K562 (cell line): ENCODE measurements at regions not wholly inside any gene's neighbourhood (a gene's known extent, or its start where the extent isn't known, plus 50 kb on each side); places are given as distances from the start of the nearest gene placed in this dataset.

Source experiments
- ATAC-seq: fragments of 200-7000 bp; cut with Tn5 transposase; 3 replicates; pipeline ENCODE4 v1.9.1; 2020; ENCODE audit warnings: moderate library complexity
- BruUV-seq: library from RNA; stranded (reverse); fragments of 400-500 nt; replicated peaks from 2 replicates; lab custom pipeline; 2021; lab: Mats Ljungman, UMichigan
- CTCF ChIA-PET: fragments of 300-600 bp; formaldehyde crosslinking; extraction: SDS; loops from one replicate; lab custom pipeline; 2021; ENCODE audit warnings: low intra/inter-chr PET ratio; lab: Yijun Ruan, JAX
- POLR2A ChIA-PET: fragments of 300-600, 350-650 bp; sonication (Branson Sonifier 250); formaldehyde crosslinking; extraction: SDS; loops from one replicate; lab custom pipeline; 2021; ENCODE audit warnings: antibody characterized with exemption, inconsistent platforms; lab: Yijun Ruan, JAX
- DNase-seq, 4 experiments: peaks; one replicate each; pipeline versions ENCODE4 v3.0.0 to v3.0.0-alpha.2; 2011 to 2018; ENCODE audit warnings: low spot score in 3 of 4, mixed read lengths in 3 of 4; ENCODE audit errors: extremely low read depth in 1 of 4
- FAIRE-seq: peaks from 2 replicates; lab custom pipeline; 2011; peaks lifted over from hg19 to GRCh38; lab: Jason Lieb, UNC
- H2AFZ ChIP-seq: 2 replicates; pipeline ENCODE4 v1.6.0; 2011; ENCODE audit warnings: low read depth, low read length, control low read depth, inconsistent platforms
- H3K27ac ChIP-seq: fragments of 200-600 bp; 3 replicates; pipeline ENCODE4 v1.8.0; 2011; ENCODE audit warnings: low read depth, mild to moderate bottlenecking, control low read depth, inconsistent platforms, low read length, moderate library complexity, mixed read lengths; ENCODE audit errors: extremely low read depth
- H3K27me3 ChIP-seq, 2 experiments: fragments of 300-600 bp in 1 of 2; 2 replicates in 1 of 2; 3 replicates in 1 of 2; pipeline versions ENCODE4 v1.6.0 to v1.8.0; 2011; ENCODE audit warnings: inconsistent platforms in 2 of 2, low read length in 2 of 2, mild to moderate bottlenecking in 1 of 2, mixed read lengths in 1 of 2, moderate library complexity in 1 of 2; ENCODE audit not compliant: control insufficient read depth in 2 of 2, insufficient read depth in 2 of 2
- H3K36me3 ChIP-seq: fragments of 300-600 bp; 3 replicates; pipeline ENCODE4 v1.8.0; 2011; ENCODE audit warnings: mild to moderate bottlenecking, low read length, inconsistent platforms; ENCODE audit not compliant: control insufficient read depth, insufficient read depth
- H3K4me1 ChIP-seq, 2 experiments: fragments of 200-600 bp in 1 of 2; replicated peaks in 1 of 2; 2 replicates in 1 of 2; 3 replicates in 1 of 2; pipeline versions ENCODE4 v1.5.1 to v1.8.0; 2011; ENCODE audit warnings: inconsistent platforms in 2 of 2, low read length in 2 of 2, mild to moderate bottlenecking in 1 of 2, mixed read lengths in 1 of 2, moderate library complexity in 1 of 2; ENCODE audit not compliant: control insufficient read depth in 2 of 2, insufficient read depth in 2 of 2
- H3K4me2 ChIP-seq: 2 replicates; pipeline ENCODE4 v1.6.1; 2011; ENCODE audit warnings: low read length, control low read depth, inconsistent platforms, mixed read lengths; ENCODE audit not compliant: insufficient read depth
- H3K4me3 ChIP-seq: fragments of 200-600 bp; sonication (generic), shearing (Covaris generic); 2 replicates; pipeline ENCODE4 v1.5.1; 2016; ENCODE audit warnings: control low read depth, inconsistent platforms
- H3K79me2 ChIP-seq: fragments of 200-600 bp; 3 replicates; pipeline ENCODE4 v1.8.0; 2011; ENCODE audit warnings: low read length, inconsistent platforms; ENCODE audit not compliant: control insufficient read depth, insufficient read depth
- H3K9ac ChIP-seq, 2 experiments: 2 replicates each; pipeline versions ENCODE4 v1.6.0 to v1.6.1; 2011; ENCODE audit warnings: low read depth in 2 of 2, low read length in 2 of 2, control low read depth in 1 of 2, inconsistent platforms in 1 of 2, mild to moderate bottlenecking in 1 of 2, mixed read lengths in 1 of 2; ENCODE audit not compliant: insufficient read depth in 1 of 2
- H3K9me1 ChIP-seq: one replicate; pipeline ENCODE4 v1.6.0; 2011; ENCODE audit warnings: inconsistent platforms, mild to moderate bottlenecking, low read length, moderate library complexity; ENCODE audit not compliant: control insufficient read depth, insufficient read depth
- H3K9me3 ChIP-seq: replicated peaks from 2 replicates; pipeline ENCODE4 v1.5.1; 2011; ENCODE audit warnings: low read depth, low read length, inconsistent platforms; ENCODE audit not compliant: control insufficient read depth, insufficient read depth
- H4K20me1 ChIP-seq: replicated peaks from 2 replicates; pipeline ENCODE4 v1.6.1; 2011; ENCODE audit warnings: low read length, inconsistent platforms, mixed read lengths; ENCODE audit not compliant: control insufficient read depth, insufficient read depth
- DIDO1 ChIP-seq: fragments of 450-650 bp; IDR thresholded peaks from 2 replicates; pipeline ENCODE4 v1.6.1; 2016; ENCODE audit warnings: low read depth, missing biosample characterization, missing genetic modification characterization
- JUND ChIP-seq, 2 experiments: IDR thresholded peaks; 2 replicates in 1 of 2; 3 replicates in 1 of 2; pipeline ENCODE4 v1.6.1; 2011; ENCODE audit warnings: borderline replicate concordance in 2 of 2, low read depth in 2 of 2, low read length in 2 of 2, improper control_type of control experiment in 1 of 2, missing biosample characterization in 1 of 2, missing genetic modification characterization in 1 of 2, missing genetic modification reagents in 1 of 2
- MECOM ChIP-seq: fragments of 250-450 bp; sonication (Bioruptor Pico); IDR thresholded peaks from 2 replicates; pipeline ENCODE4 v1.8.0; 2022; ENCODE audit warnings: inconsistent platforms
- MYBL2 ChIP-seq, 2 experiments: fragments of 450-650 bp in 1 of 2; sonication (generic) in 1 of 2; formaldehyde crosslinking in 1 of 2; IDR thresholded peaks; 2 replicates each; pipeline versions ENCODE4 v1.6.1 to v1.8.1; 2017 to 2022; ENCODE audit warnings: borderline replicate concordance in 1 of 2, inconsistent platforms in 1 of 2, low read depth in 1 of 2, mild to moderate bottlenecking in 1 of 2, missing genetic modification reagents in 1 of 2, moderate library complexity in 1 of 2
- TEAD4 ChIP-seq, 2 experiments: sonication (generic) in 1 of 2; formaldehyde crosslinking in 1 of 2; IDR thresholded peaks; 2 replicates each; pipeline versions ENCODE4 v1.6.1 to v1.8.0; 2012 to 2022; ENCODE audit warnings: borderline replicate concordance in 1 of 2, inconsistent platforms in 1 of 2, low read length in 1 of 2, mild to moderate bottlenecking in 1 of 2, missing genetic modification reagents in 1 of 2
- THRAP3 ChIP-seq: fragments of 450-650 bp; IDR thresholded peaks from 2 replicates; pipeline ENCODE4 v1.6.1; 2016; ENCODE audit warnings: mild to moderate bottlenecking, inconsistent platforms, borderline replicate concordance
- ZBED1 ChIP-seq: IDR thresholded peaks from 2 replicates; pipeline ENCODE4 v1.6.1; 2014
- ZNF696 ChIP-seq: fragments of 250-450 bp; sonication (Bioruptor Pico); conservative IDR thresholded peaks from 2 replicates; pipeline ENCODE4 v1.4.0; 2020; ENCODE audit warnings: mild to moderate bottlenecking, moderate library complexity
- WGBS: fragments of 100-300 bp; shearing (Covaris generic); methylation state at CpG from one replicate; pipeline ENCODE4 v1.1.6; 2016; ENCODE audit warnings: low coverage, mixed read lengths; ENCODE audit not compliant: insufficient coverage; ENCODE audit errors: missing lambda C conversion rate; 5-methylcytosine and 5-hydroxymethylcytosine counted together
- in situ Hi-C: fragments of 300-500 bp; cut with MboI; formaldehyde crosslinking; loops from 4 replicates; pipeline ENCODE4 v1.15.0; 2018; ENCODE audit warnings: inconsistent platforms, mixed read lengths
- intact Hi-C: fragments of 100-400 bp; cut with micrococcal nuclease; formaldehyde crosslinking; loops from 2 replicates; pipeline ENCODE4 v1.14.2; 2022

DNA sequence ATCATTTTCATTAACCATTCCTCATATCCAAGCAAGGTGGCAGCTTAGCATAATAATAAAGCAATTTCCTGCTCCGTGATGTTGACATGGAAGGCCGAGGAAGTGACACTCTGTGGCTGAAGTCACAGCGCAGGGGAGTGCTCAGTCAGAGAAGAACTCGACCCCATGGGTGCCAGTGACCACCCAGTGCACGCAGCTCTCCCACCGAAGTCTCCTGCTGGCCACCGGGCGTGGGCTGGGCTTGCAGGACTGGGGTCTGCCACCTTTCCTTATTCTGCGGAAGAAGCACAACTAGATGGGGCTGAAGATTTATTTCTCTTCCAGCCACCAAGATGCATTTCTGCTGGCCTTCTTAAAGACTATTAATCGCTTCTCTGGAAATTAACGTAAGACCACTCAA, 132.1 kb upstream of the SPACA7 start:
- Histone ChIP-seq H3K9me3 (no peaks in the 10 kb centered on the region), H2AFZ (no peak overlapping the region), H3K4me2 (no peak overlapping the region), H3K4me1 (no peaks in the 10 kb centered on the region), H3K36me3 (no peaks in the 10 kb centered on the region), H3K4me3 (no peak overlapping the region), H3K27ac (no peak overlapping the region), H3K27me3 (peaks cover 0 to 20% of the 10 kb centered on the region in 2 experiments; a peak in 2 of 5 replicates), H3K79me2 (no peaks in the 10 kb centered on the region), H4K20me1 (no peaks in the 10 kb centered on the region), H3K9me1 (no peaks in the 10 kb centered on the region), H3K9ac (no peak overlapping the region)
- FAIRE-seq (no peak), DNase-seq (no peak), ATAC-seq (no peak)
- intact Hi-C loops (no loop called here), in situ Hi-C loops (no loop called here)
- POLR2A ChIA-PET: no interaction called here
- no TSS peak for BruUV-seq
- TF ChIP-seq DIDO1 (tag) (no peak), MYBL2 (IDR thresholded peaks at IDR 0.05; ENCODE audit: low read depth) (no peak), MYBL2 (CRISPR knock-in tag; IDR thresholded peaks at IDR 0.05; ENCODE audit: borderline replicate concordance) (no peak), ZNF696 (CRISPR knock-in tag) (no peak), TEAD4 (IDR thresholded peaks at IDR 0.05; ENCODE audit: low read length) (no peak), TEAD4 (CRISPR knock-in tag; IDR thresholded peaks at IDR 0.05; ENCODE audit: borderline replicate concordance) (no peak), JUND (IDR thresholded peaks at IDR 0.05; ENCODE audit: borderline replicate concordance, low read depth, low read length) (no peak), JUND (tag; IDR thresholded peaks at IDR 0.05; ENCODE audit: borderline replicate concordance, low read depth, low read length) (no peak), MECOM (no peak), ZBED1 (no peak), THRAP3 (no peak)
- CTCF ChIA-PET: no interaction called here
- WGBS: 4% methylated on average over 11 of the region's 11 CpGs
